NCI-H1694 treated with DMSO at 0.1 percent for 48 hours (cell line): ENCODE measurements at regions not wholly inside any gene's neighbourhood (a gene's known extent, or its start where the extent isn't known, plus 50 kb on each side); places are given as distances from the start of the nearest gene placed in this dataset.
"Not testable (repeated sequence)": the region's sequence is repeated elsewhere in the genome, so short reads cannot be mapped to it uniquely, and the experiment has no call there.

Experiments used
- DNase-seq: peaks from one replicate; lab custom pipeline; 2025; lab: John Stamatoyannopoulos, UW

GRCh38 chr3:112765531-112765930, 81.1 kb downstream of the CD200R1L start:
- no peak for DNase-seq

- DNase-seq, result no peak
Measured at GRCh38 chr3:112763258-112763657, 83.4 kb downstream of the CD200R1L start.

- DNase-seq, result no peak
Measured at GRCh38 chr3:112761062-112761638, 85.5 kb downstream of the CD200R1L start.

- no peak for DNase-seq
Measured at GRCh38 chr3:112759681-112760080, 87.0 kb downstream of the CD200R1L start.

- DNase-seq, result no peak
Measured at GRCh38 chr3:112759210-112759609, 87.5 kb downstream of the CD200R1L start.

- DNase-seq, result no peak
Measured at GRCh38 chr3:112757197-112757596, 89.5 kb downstream of the CD200R1L start.

- no peak for DNase-seq
Measured at GRCh38 chr3:112755845-112756613, 90.6 kb downstream of the CD200R1L start.

- DNase-seq, result not testable (repeated sequence)
Measured at GRCh38 chr3:112755046-112755445, 91.6 kb downstream of the CD200R1L start.

- no peak for DNase-seq
Measured at GRCh38 chr3:112751564-112752512, 94.8 kb downstream of the CD200R1L start.

- no peak for DNase-seq
Measured at GRCh38 chr3:112751061-112751460, 95.6 kb downstream of the CD200R1L start.

- DNase-seq, result no peak
Measured at GRCh38 chr3:112747624-112748023, 99.0 kb downstream of the CD200R1L start.

GRCh38 chr3:112746675-112747280, 99.9 kb downstream of the CD200R1L start:
- DNase-seq, result no peak

- DNase-seq, result no peak
Measured at GRCh38 chr3:112745567-112746248, 101.0 kb downstream of the CD200R1L start.

- no peak for DNase-seq
Measured at GRCh38 chr3:112744825-112745566, 101.7 kb downstream of the CD200R1L start.

- DNase-seq, result no peak
Measured at GRCh38 chr3:112744106-112744505, 102.6 kb downstream of the CD200R1L start.

- DNase-seq, result no peak
Measured at GRCh38 chr3:112742934-112743333, 102.0 kb upstream of the CCDC80 start.

- no peak for DNase-seq
Measured at GRCh38 chr3:112741983-112742382, 101.0 kb upstream of the CCDC80 start.

GRCh38 chr3:112740835-112741234, 99.9 kb upstream of the CCDC80 start:
- no peak for DNase-seq

GRCh38 chr3:112739252-112739965, 98.5 kb upstream of the CCDC80 start:
- no peak for DNase-seq

- no peak for DNase-seq
Measured at GRCh38 chr3:112738366-112738765, 97.4 kb upstream of the CCDC80 start.
